GM18508 (cell line): ENCODE measurements at regions not wholly inside any gene's neighbourhood (a gene's known extent, or its start where the extent isn't known, plus 50 kb on each side); places are given as distances from the start of the nearest gene placed in this dataset.

ENCODE experiments used
- ATAC-seq: cut with Tn5 transposase; IDR thresholded peaks from one replicate; pipeline ENCODE4 v1.9.1; 2021; ENCODE audit warnings: moderate number of reproducible peaks; ENCODE audit not compliant: insufficient read depth, unreplicated experiment

DNA sequence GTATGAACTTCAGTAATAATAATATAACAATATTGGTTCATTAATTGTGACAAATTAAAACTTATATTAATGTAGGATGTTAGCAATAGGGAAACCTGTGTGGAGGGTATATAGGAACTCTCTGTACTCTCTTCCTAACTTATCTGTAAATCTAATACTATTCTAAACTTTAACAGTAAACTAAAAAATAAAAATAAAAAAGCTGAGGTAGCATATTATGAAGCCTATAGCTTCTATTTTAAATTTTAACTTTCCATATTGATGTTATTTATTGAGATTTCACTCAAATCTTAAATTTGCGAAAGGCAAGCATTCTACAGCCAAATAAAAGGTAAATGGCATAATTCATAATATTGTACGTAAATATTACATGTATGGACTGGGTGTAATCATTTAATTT, 326.4 kb downstream of the MEI4 start:
- no peak for ATAC-seq

DNA sequence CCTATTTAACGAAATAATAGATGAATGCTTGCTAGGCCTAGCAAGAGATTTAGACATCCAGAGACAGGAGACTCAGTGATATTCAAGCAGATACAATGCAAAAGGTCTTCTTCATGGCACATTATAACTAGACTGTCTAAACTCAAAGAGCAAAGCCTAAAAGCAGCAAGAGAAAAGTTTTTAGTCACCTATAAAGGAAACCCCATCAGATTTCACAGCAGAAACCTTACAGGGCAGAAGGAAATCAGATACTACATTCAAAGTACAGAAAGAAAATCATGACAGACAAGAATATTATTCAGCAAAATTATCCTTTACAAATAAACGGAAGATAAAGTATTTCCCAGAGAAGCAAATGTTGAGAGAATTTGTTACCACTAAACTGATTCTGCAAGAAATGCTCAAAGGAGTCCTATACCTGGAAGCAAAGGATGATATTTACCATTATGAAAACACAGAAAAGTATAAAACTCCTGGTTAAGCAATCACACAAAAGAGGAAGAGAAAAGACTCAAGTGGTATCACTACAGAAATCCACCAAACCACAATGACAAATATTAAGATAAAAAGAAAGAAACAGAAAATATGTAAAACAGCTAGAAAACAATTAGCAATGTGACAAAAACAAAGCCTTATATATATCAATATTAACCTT, 333.7 kb downstream of the MEI4 start:
- ATAC-seq: peak; percentile 76

DNA sequence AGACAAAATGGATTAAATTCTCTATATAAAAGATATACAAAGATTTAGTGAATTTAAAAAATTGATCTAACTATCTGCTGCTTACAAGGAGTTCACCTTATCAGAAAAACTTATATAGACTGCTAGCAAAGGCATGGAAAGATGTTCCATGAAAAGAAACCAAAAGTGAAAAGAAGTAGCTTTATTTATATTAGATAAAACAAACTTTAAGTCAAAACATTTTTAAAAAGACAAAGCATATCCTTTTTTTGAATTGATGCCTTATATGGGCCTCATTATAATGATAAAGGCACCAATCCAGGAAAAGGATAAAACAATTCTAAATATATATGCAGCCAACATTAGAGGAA, 334.2 kb downstream of the MEI4 start:
- peak; percentile 12 for ATAC-seq

DNA sequence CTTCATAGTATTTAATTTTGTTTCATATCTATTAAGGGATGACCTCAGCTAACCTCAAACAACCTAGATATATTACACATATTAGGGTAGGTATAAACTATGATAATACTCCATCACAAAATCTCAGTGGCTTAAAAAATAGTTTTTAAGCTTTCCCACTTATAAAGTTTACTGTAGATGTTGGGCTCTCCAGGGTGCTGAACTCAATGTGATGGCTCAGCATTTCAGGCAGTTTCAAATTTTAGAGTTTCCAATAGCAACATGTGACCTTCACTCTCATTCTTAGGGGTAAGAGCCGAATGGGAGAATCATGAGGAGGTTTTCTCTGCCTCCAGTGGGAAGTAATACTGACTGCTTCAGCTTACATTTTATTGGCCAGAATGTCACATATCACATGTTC, 357.3 kb downstream of the MEI4 start:
- no peak for ATAC-seq

DNA sequence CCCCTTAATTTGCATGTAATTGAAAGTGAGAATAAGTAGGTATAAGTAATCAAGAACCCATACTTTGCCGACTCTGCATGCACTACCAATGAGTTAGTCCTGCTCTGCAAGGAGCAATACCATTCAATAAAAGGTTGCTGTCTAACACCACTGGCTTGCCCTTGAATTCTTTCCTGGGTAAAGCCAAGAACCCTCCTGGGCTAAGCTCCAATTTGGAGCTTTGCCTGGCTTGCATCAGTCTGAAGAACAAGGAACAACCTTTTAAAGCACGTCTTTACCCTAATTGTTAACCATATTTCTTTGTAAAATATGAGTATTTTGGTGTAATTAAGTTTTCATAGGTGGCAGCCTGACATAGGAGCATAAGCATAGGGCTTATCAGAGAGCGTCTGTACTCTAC, 367.7 kb downstream of the MEI4 start:
- ATAC-seq: no peak

DNA sequence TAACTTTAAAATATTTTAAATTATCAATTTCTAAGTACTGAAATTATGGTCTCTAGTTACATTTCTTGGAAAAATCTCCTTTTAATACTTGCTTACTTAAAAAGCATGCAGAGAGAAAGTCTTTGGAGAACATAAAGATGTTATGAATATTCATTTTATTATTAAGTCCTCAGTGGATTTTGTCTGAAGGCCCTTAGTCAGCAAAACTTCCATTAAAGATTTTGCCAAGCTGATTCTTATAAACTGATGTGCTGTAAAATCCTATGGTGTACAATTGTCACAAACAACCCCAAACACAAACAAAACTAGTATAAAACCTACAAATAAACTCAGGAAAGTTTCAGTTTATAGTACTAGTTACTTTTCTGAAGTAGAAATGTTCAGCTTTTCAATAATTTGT, 372.7 kb downstream of the MEI4 start:
- no peak for ATAC-seq

DNA sequence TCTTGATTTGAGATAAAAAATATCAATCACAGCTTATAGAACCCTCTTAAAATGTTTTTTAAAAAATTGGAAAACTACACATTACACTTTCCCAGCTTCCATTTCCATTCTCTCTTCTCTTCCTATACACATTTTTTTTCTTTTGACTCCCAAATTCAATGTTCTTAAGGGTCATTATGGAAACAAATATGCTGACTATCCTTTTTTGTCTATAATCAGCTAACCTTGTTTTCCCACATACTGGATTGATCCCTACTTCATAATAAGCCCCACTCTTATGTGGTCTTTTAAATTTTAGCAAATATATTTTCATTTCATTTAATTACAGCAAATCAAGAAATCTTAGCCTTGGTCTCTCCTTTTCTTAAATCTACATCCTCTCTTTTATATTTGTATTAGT, 378.4 kb downstream of the MEI4 start:
- no peak for ATAC-seq

DNA sequence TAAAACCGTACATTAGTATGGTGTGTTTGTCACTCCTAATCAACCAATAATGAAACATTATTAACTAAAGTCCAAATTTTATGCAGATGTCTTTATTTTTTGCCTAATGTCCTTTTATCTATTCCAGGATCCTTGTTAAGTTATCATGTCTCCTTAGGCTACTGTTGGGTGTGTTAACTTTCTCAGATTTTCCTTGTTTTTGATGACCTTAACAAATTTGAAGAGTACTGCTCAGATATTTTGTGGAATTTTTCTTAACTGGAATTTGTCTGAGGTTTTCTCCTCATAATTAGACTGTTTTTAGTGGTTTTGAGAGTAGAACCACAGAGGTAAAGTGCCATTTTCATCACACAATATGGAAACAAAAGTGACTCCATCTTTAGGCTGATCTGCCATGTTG, 406.3 kb downstream of the MEI4 start:
- no peak for ATAC-seq

DNA sequence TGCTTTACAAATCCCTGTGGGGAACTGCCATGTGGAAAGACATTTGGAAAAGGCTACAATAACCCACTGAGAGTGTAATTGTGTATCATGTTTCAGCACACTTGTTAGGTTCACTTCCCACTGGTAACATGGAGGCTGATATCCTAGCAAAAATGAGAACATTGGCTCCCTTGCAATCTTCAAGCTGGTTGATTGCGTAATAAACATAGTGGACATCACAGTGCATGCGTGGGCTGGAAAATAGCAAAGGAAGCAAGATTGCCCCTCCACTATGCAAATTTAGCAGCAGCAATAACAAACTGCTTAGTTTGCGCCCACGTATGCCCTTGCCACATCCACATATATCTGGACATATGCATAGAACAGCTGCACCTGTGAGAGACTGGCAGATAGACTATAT, 410.2 kb downstream of the MEI4 start:
- no peak for ATAC-seq

DNA sequence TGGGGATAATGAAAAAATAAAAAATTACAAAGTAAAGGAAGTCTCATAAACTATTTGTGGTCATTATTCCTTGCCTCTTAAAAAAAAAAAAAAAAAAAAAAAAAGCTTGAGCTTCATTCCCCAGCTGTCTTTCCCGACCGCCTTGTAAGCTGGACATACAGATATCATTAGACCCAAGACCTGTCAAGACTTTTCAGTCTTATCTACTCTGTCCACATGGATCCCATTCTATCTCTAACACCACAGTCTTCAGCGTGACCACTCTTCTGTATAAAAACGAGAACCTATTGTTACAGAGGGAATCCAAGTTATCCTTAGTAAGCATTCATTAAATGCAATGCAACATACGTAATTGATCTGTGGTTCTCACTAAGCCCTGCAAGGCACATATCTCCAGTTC, 423.5 kb downstream of the MEI4 start:
- no peak for ATAC-seq

DNA sequence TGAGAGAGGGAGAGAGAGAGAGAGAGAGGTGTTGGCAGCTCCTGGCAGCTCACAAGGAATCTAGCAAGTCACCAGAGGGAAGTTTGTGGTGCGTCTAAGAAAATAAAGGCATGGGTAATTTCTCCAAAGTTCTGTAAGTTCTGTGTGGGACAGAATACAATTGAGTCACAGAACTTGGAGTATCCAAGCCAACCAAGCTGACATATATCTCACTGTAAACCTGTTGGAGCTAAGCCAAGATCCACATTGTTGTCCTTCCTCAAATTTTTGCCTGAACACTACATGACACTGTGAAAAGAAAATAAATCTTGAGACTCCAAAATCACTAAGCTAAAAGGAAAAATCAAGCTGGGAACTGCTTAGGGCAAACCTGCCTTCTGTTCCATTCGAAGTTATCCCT, 436.7 kb downstream of the MEI4 start:
- no peak for ATAC-seq

DNA sequence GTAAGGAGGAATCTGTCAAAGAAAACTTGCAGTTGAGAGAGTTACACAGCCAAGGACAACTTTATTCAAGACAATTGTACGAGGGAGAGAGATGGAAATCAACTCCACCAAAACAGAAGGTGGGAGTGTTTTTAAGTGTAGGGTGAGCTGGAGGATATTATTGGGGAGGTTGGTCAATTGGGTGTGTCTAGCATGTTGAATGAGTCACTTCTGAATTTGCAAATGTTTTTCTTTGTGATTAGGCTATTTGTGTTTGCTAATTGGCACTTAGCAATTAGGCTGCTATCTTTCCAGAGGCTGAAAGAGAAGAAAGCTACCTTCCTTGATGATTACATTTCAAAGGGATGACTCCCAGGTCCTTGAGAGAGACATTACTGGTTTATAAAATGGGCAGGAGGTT, 441.1 kb downstream of the MEI4 start:
- ATAC-seq: no peak

DNA sequence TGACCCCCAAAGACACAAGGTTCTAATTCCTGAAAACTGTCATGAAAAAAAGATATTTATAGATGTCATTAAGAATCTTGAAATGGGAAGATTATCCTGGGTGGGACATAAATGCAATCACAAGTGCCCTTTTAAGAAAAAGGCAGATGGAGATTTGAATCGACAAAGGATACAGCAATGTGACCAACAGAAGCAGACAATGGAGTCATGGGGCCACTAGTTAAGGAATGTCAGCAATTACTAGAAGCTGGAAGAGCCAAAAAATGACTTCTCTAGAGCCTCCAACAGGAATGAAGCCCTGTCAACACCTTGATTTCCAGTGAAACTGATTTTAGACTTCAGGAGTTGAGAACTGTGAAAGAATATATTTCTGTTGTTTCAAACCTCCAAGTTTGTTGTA, 448.5 kb downstream of the MEI4 start:
- no peak for ATAC-seq

DNA sequence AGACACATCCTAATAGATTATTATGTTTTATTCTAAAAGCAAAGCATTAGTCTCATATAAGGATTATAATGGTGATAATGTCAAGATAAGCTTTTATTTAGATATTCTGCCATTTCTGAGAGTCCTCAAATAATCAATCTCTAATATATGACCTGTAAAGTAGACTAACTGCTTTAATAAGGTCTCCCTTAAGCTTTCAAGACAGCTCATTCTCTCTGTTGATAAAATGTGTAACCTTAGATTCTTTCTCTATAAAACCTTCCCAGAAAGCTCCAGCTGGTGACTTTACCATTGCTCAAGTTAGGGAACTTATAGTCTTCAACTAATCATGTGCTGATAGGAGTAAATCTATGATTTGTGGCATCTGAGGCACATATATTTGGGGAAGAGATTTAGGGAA, 457.8 kb downstream of the MEI4 start:
- ATAC-seq: no peak

DNA sequence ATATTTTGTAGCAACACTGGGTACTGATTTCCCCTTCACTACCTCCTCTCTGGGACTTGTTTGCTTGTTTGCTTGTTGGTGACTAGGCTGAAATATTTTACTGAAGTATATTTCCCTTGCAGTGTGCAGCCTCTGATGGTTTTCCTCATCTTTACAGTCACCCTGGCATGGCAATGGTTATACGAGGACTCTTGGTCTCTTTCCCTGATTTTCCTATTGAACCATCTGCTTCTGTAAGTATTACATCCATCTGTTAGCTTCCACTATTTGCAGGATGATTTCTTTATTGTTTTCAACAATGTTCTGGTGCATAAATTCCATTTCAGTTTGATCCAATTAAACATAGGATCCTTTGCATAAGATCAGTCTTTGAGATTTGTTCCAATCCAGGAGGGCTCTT, 465.1 kb downstream of the MEI4 start:
- no peak for ATAC-seq

DNA sequence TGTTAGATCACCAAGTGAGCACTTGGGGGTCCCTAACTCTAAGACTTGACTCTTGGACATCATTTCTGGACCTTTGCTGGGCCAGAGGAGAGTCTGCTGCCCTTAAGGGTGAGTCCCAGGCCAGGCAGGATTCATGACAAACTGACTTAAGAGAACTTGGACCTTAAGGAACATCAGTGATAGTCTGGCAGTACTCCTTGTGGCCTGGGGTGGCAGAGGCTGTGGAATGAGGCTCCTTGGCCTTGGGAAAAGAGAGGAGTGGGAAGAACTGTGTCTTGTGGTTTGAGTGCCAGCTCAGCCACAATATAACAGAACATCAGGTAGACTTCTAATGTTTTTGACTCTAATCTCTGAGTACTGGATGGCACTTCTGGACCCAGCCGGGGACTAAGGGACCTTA, 478.7 kb downstream of the MEI4 start:
- ATAC-seq: no peak

DNA sequence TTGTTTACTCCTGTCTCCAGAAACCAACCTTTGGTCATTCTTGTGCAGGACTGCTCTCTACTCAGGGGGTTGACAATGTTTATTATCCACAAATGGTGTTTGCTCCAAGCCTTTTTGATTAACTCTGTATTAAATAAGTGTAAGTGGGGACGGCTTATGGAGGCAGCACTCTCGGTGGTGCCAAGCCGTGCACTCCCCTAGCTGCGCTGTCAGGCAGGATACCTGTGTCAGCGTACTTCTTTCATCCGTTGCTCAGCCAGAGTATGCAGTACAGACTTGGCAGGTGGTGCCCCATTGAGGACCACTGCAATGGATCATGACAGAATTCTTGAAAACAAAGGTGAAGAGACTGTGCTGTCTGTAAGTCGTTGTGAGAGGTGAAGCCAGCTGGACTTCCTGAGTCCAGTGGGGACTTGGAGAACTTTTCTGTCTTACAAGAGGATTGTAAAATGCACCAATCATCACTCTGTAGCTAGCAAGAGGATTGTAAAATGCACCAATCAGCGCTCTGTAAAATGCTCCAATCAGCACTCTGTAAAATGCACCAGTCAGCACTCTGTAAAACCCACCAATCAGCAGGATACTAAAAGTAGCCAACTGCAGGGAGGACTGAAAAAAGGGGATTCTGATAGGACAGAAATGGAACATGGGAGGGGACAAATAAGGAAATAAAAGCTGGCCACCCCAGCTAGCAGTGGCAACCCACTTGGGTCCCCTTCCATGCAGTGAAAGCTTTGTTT, 480.0 kb downstream of the MEI4 start:
- ATAC-seq: no peak

DNA sequence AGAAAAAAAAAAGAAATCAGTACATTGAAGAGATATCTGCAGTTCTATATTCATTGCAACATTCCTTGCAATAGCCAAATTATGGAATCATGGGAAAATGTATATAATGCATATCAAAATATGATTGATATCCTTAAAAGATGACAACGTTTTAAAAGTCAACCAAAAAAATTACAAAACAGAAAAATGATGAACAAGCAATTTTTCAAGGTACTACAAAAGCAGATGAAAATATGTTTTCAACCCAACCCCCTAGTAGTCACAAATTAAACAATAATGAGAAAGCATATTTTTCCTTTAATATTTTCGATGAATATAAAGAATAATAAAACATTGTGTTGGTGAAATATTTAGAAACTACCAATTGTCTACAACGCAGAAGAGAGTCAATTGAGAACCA, 497.6 kb downstream of the MEI4 start:
- no peak for ATAC-seq

DNA sequence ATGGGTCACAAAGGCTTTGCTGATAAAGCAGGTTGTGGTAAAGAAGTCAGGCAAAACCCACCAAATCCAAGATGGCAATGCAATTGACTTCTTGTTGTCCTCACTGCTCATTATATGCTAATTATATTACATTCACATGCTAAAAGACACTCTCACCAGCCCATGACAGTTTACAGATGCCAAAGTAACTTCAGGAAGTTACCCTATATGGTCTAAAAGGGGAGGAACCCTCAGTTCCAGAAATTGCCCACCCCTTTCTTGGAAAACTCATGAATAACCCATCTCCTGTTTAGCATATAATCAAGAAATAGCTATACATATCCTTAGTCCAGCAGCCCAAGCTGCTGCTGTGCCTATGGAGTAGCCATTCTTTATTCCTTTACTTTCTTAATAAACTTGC, 501.1 kb downstream of the MEI4 start:
- ATAC-seq: no peak

DNA sequence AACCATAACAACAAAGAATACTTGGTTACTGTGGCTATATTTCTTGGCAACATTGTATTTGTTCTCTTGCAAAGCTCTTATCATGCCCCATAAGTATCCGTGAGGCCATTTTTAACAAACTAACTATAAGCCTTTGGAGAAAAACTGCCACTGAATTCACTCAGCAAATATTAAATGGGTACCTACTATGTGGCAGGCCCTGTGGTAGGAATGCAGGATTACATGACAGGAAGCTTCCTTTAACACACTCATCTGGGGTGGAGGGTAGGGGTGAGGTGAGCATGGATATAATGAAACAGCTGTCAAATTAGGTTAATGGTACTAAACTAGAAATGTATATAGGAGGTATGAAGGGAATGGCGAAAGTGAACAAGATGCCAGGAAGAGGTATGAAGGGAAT, 504.8 kb downstream of the MEI4 start:
- no peak for ATAC-seq

DNA sequence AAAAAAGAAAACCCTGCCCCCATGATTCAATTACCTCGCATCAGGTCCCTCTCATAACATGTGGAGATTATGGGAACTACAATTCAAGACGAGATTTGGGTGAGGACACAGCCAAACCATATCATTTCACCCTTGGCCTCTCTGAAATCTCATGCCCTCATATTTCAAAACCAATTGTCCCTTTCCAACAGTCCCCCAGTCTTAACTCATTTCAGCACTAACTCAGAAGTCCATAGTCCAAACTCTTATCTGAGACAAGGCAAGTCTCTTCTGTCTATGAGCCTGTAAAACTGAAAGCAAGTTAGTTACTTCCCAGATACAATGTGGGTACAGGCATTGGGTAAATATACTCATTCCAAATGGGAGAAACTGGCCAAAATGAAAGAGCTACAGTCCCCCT, 536.1 kb downstream of the MEI4 start:
- ATAC-seq: no peak

DNA sequence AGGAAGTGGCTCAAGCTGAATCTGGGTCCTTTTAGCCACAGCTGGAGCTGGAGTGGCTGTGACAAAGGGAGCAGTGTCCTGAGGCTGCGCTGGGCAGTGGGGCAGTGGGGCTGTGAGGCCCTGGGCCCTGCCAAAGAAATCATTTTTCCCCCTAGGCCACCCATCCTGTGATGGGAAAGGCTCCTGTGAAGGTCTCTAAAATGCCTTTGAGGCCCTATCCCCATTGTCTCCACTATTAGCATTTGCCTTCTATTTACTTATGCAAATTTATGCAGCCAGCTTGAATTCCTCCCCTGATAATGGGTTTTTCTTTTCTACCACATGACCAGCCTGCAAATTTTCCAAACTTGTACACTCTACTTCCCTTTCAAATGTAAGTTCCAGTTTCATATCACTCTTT, 539.2 kb downstream of the MEI4 start:
- no peak for ATAC-seq
